Upper lobe of left lung (tissue), 6 donors: ENCODE measurements at regions not wholly inside any gene's neighbourhood (a gene's known extent, or its start where the extent isn't known, plus 50 kb on each side); places are given as distances from the start of the nearest gene placed in this dataset.

ENCODE experiments used
- ATAC-seq, 2 donors: fragments of 200-7000 bp; cut with Tn5 transposase; one replicate each; pipeline ENCODE4 v1.9.1; 2022; ENCODE audit warnings: mild to moderate bottlenecking in 2 of 2, moderate library complexity in 2 of 2; ENCODE audit not compliant: low FRiP score in 2 of 2
- DNase-seq, 2 donors: peaks; one replicate each; pipeline ENCODE4 v3.0.0-alpha.2; 2019 to 2020
- H3K27ac ChIP-seq, 4 donors: fragments of 200-600 bp; sonication (generic); one replicate each; pipeline ENCODE4 v1.5.1; 2016 to 2019
- H3K27me3 ChIP-seq, 4 donors: fragments of 200-600 bp; sonication (generic); one replicate each; pipeline ENCODE4 v1.5.1; 2017 to 2019
- H3K36me3 ChIP-seq, 4 donors: fragments of 200-600 bp; sonication (generic); one replicate each; pipeline ENCODE4 v1.5.1; 2016 to 2019
- H3K4me1 ChIP-seq, 4 donors: fragments of 200-600 bp; sonication (generic); one replicate each; pipeline ENCODE4 v1.5.1; 2018 to 2019
- H3K4me3 ChIP-seq, 4 donors: fragments of 200-600 bp; sonication (generic); one replicate each; pipeline ENCODE4 v1.5.1; 2017 to 2019; ENCODE audit warnings: mild to moderate bottlenecking in 2 of 4, moderate library complexity in 1 of 4
- H3K9me3 ChIP-seq, 4 donors: fragments of 200-600 bp; sonication (generic); one replicate each; pipeline ENCODE4 v1.5.1; 2018 to 2019
- EP300 ChIP-seq, 4 donors: sonication (generic); formaldehyde crosslinking; IDR thresholded peaks; one replicate each; pipeline ENCODE4 v1.5.1; 2017; ENCODE audit warnings: antibody characterized with exemption in 4 of 4, control low read depth in 2 of 4
- POLR2A ChIP-seq, 4 donors: fragments of 450-650 bp; IDR thresholded peaks; one replicate each; pipeline ENCODE4 v1.5.1; 2016 to 2017; ENCODE audit warnings: antibody characterized with exemption in 4 of 4, mild to moderate bottlenecking in 2 of 4
- POLR2AphosphoS5 ChIP-seq, 2 donors: sonication (generic); formaldehyde crosslinking; IDR thresholded peaks; one replicate each; pipeline ENCODE4 v1.5.1; 2017; ENCODE audit warnings: antibody characterized with exemption in 2 of 2
- WGBS, 2 donors: methylation state at CpG; one replicate each; pipeline ENCODE4 v1.1.5; 2017 to 2018; 5-methylcytosine and 5-hydroxymethylcytosine counted together
- TF ChIP-seq, protein P1 (sequence below), 6 experiments: fragments of 450-650 bp in 4 of 6; fragments of 200-600 bp in 2 of 6; sonication (generic) in 2 of 6; IDR thresholded peaks; one replicate each; pipeline ENCODE4 v1.5.1; 2016 to 2019; ENCODE audit warnings: antibody characterized with exemption in 6 of 6
- donor health status: DM: no; HTN: no; CAD: no; lungs with moderate emphysema.
- donor health status: DM: no; HTN: yes; CAD: no; lungs with severe emphysema.

DNA sequence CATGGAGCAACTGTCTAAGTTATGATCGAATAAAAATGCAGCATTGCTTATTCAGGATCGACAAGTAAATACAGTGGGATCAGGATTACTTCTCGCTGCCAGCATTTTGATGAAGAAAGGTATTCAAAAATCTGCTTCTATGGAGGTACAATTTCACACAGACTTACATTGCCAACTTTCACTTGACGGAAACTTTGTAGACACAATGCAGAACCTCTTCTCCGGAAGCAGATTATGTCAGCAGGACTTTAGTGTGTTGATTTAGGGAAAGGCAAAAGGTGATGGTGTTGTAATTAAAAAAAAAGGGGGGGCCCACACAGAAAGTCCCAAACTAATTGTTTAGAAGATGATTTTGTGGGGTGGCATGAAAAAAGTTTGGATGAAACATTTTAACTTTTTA lies 462.4 kb upstream of the KLF6 start:
- WGBS, 2 donors = 88 to 92% methylated on average over 5 of the region's 5 CpGs
- peaks cover 4 to 11% (median 5%) of the 10 kb centered on the region in 4 donors for H3K4me1 ChIP-seq
- TF ChIP-seq POLR2A (IDR thresholded peaks at IDR 0.05) (no peak), POLR2AphosphoS5 (IDR thresholded peaks at IDR 0.05) (no peak), EP300 (IDR thresholded peaks at IDR 0.05) (no peak)
- TF ChIP-seq, protein P1, sequence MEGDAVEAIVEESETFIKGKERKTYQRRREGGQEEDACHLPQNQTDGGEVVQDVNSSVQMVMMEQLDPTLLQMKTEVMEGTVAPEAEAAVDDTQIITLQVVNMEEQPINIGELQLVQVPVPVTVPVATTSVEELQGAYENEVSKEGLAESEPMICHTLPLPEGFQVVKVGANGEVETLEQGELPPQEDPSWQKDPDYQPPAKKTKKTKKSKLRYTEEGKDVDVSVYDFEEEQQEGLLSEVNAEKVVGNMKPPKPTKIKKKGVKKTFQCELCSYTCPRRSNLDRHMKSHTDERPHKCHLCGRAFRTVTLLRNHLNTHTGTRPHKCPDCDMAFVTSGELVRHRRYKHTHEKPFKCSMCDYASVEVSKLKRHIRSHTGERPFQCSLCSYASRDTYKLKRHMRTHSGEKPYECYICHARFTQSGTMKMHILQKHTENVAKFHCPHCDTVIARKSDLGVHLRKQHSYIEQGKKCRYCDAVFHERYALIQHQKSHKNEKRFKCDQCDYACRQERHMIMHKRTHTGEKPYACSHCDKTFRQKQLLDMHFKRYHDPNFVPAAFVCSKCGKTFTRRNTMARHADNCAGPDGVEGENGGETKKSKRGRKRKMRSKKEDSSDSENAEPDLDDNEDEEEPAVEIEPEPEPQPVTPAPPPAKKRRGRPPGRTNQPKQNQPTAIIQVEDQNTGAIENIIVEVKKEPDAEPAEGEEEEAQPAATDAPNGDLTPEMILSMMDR (IDR thresholded peaks at IDR 0.05) = no peak

DNA sequence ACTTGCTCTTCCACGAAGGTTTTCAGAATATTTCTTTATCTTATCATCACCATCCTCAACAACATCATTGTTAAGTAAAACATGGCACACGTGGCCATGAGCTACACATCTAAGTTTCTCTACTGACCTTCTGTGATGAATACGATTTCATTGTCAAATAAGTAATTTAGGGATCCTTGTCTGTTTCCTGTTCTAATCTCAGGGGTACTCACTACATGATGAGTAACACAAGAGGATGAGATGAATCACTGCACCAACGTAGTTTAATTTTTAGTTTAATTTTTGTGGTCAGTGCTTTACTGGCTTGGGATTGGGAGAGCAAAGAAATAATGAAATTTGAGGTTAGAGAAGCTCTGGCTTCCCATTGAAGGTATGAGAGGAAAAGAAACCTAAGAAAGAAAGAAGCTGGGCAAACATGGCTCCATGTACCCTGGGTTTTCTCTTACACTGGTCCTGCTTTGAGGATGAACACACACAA lies 461.9 kb upstream of the KLF6 start:
- H3K27ac ChIP-seq = no peak overlapping the region
- peaks cover 4 to 14% (median 8%) of the 10 kb centered on the region in 4 donors for H3K4me1 ChIP-seq
- no peaks in the 10 kb centered on the region for H3K27me3 ChIP-seq
- TF ChIP-seq POLR2A (IDR thresholded peaks at IDR 0.05) (no peak), EP300 (IDR thresholded peaks at IDR 0.05) (no peak), POLR2AphosphoS5 (IDR thresholded peaks at IDR 0.05) (no peak)
- TF ChIP-seq, protein P1 (IDR thresholded peaks at IDR 0.05) = no peak
- ATAC-seq (peak in 1 of 2 donors; percentile 77), DNase-seq (no peak)
- WGBS, 2 donors = 58% methylated on average over 4 of the region's 4 CpGs
- no peaks in the 10 kb centered on the region for H3K36me3 ChIP-seq
- no peak overlapping the region for H3K4me3 ChIP-seq
- no peaks in the 10 kb centered on the region for H3K9me3 ChIP-seq

More for the DNA sequence above, 462.4 kb upstream of the KLF6 start:
- Histone ChIP-seq H3K9me3 (no peaks in the 10 kb centered on the region), H3K27me3 (no peaks in the 10 kb centered on the region), H3K36me3 (no peaks in the 10 kb centered on the region), H3K27ac (no peak overlapping the region), H3K4me3 (no peak overlapping the region)
- DNase-seq = no peak
- no peak for ATAC-seq

DNA sequence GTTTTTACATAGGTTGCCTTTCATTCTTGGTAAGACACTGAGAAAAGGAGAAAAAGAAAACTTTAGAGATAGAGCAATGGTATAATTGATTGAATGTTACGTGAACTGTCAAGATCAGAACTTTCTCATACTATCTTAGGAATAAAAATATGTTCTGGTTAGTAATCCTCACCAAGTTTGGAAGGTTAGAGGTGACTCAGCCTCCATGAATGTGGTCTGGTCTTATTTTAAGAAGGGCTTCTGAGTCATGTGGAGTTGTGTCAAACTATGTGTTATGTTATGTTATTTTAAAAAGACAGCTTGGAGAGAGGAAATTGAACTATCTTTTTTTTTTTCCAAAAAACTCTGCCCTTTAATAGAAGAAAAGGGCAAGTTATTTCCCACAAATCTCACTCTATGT lies 458.6 kb upstream of the KLF6 start:
- WGBS, 2 donors = 73 to 78% methylated on average over 1 of the region's 1 CpG
- Histone ChIP-seq H3K4me3 (no peak overlapping the region), H3K27ac (peak overlapping the region; percentile 58 to 75 (median 67)), H3K27me3 (no peaks in the 10 kb centered on the region), H3K9me3 (no peaks in the 10 kb centered on the region), H3K4me1 (peaks cover 4 to 14% (median 8%) of the 10 kb centered on the region in 4 donors), H3K36me3 (no peaks in the 10 kb centered on the region)
- DNase-seq = no peak
- peak in 1 of 2 donors; percentile 79 for ATAC-seq
- TF ChIP-seq POLR2A (IDR thresholded peaks at IDR 0.05) = no peak
- peak in 1 of 4 donors; percentile 23 for TF ChIP-seq EP300 (IDR thresholded peaks at IDR 0.05)
- no peak for TF ChIP-seq POLR2AphosphoS5 (IDR thresholded peaks at IDR 0.05)

DNA sequence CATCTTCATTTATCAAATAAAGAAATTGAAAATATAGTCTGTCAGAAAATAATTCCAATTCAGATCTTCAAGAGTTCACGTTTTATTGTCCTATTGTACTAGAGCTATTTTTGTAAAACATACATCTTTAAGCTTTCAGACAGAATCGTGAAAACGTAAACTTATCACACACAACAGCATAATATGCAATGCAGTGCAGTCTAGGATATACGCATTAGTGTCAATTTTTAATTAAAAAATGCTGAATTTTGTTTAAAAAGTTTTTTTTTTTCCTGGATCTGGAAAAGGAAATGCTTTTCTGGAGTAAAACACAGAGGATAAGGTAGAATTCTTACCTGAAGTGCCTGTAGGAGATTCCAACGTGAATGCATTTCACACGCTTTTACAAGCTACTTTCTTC lies 458.2 kb upstream of the KLF6 start:
- TF ChIP-seq EP300 (IDR thresholded peaks at IDR 0.05) (no peak), POLR2A (IDR thresholded peaks at IDR 0.05) (no peak), POLR2AphosphoS5 (IDR thresholded peaks at IDR 0.05) (no peak)
- TF ChIP-seq, protein P1 (IDR thresholded peaks at IDR 0.05) = no peak
- Histone ChIP-seq H3K9me3 (no peaks in the 10 kb centered on the region), H3K27me3 (no peaks in the 10 kb centered on the region), H3K4me3 (peak overlapping the region in 2 of 4 donors; percentile 5 to 7), H3K27ac (peak overlapping the region; percentile 58 to 75 (median 67)), H3K4me1 (peaks cover 4 to 14% (median 8%) of the 10 kb centered on the region in 4 donors), H3K36me3 (no peaks in the 10 kb centered on the region)
- ATAC-seq (no peak), DNase-seq (no peak)
- 82 to 85% methylated on average over 6 of the region's 6 CpGs for WGBS, 2 donors

DNA sequence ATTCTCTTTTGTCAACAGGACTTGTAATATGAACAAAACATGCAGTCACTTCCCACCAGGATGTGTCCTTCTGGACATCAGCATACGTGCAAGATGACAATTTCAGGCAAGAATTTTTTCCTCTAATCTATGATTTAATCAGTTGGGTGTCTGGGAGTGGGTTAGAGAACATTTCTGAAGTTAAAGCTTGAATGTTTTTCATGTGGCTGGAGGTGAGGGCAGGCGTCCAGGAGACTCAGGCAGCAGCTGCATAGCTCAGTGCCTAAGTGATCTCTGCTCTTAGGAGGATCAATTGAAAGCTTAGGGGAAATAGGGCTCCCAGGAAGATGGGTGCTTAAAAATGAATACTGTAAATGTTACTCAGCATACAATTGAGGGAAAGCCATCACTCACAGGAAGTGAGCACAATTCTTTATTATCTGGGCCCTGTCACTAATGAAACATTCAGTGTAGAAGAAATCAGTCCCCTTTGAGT lies 457.6 kb upstream of the KLF6 start:
- Histone ChIP-seq H3K9me3 (no peaks in the 10 kb centered on the region), H3K27ac (peak overlapping the region; percentile 58 to 75 (median 67)), H3K4me1 (peaks cover 4 to 14% (median 8%) of the 10 kb centered on the region in 4 donors), H3K4me3 (peak overlapping the region in 1 of 4 donors; percentile 22), H3K36me3 (no peaks in the 10 kb centered on the region), H3K27me3 (no peaks in the 10 kb centered on the region)
- 36 to 50% methylated on average over 2 of the region's 2 CpGs for WGBS, 2 donors
- no peak for DNase-seq
- peak in 1 of 2 donors; percentile 82 for ATAC-seq
- TF ChIP-seq, protein P1 (IDR thresholded peaks at IDR 0.05) = no peak
- TF ChIP-seq POLR2AphosphoS5 (IDR thresholded peaks at IDR 0.05) (peak in 1 of 2 donors; percentile 15), EP300 (IDR thresholded peaks at IDR 0.05) (peak in 1 of 4 donors; percentile 30), POLR2A (IDR thresholded peaks at IDR 0.05) (no peak)
